HCT116 (cell line): ENCODE measurements at regions not wholly inside any gene's neighbourhood (a gene's known extent, or its start where the extent isn't known, plus 50 kb on each side); places are given as distances from the start of the nearest gene placed in this dataset.

Experiments
- ATAC-seq: fragments of 200-7000 bp; cut with Tn5 transposase; 2 replicates; pipeline ENCODE4 v1.9.1; 2020; ENCODE audit warnings: mild to moderate bottlenecking, moderate library complexity
- BruUV-seq: library from RNA; stranded (reverse); fragments of 400-500 nt; replicated peaks from 2 replicates; lab custom pipeline; 2021; lab: Mats Ljungman, UMichigan
- CTCF ChIA-PET: fragments of 300-600 bp; sonication (Branson Sonifier 250); formaldehyde crosslinking; loops from one replicate; lab custom pipeline; 2021; ENCODE audit warnings: antibody characterized with exemption; lab: Charles Lee
- POLR2A ChIA-PET: fragments of 300-600, 350-600 bp; sonication (Branson Sonifier 250); formaldehyde crosslinking; loops from one replicate; lab custom pipeline; 2021; ENCODE audit warnings: antibody characterized with exemption; lab: Charles Lee
- RAD21 ChIA-PET, 2 experiments: fragments of 300-600 bp; sonication (Branson Sonifier 250); formaldehyde crosslinking; loops; one replicate each; lab custom pipeline; 2023; ENCODE audit warnings: low total read pairs in 2 of 2; ENCODE audit not compliant: uncharacterized antibody in 2 of 2, unreplicated experiment in 2 of 2, low non-redundant PET in 1 of 2; lab: Charles Lee
- DNase-seq: peaks from one replicate; pipeline ENCODE4 v3.0.0-alpha.2; 2010; ENCODE audit warnings: low read depth, low spot score
- H2AFZ ChIP-seq: fragments of 200-600 bp; shearing (Covaris generic), sonication (generic); 2 replicates; pipeline ENCODE4 v1.6.1; 2017; ENCODE audit warnings: low read depth, mixed run types, mixed read lengths, antibody characterized with exemption, low read length; ENCODE audit not compliant: poor library complexity, severe bottlenecking
- H3K27ac ChIP-seq: 2 replicates; pipeline ENCODE4 v1.5.1; 2012; ENCODE audit warnings: low read depth, low read length
- H3K27me3 ChIP-seq: fragments of 200-600 bp; sonication (generic); 2 replicates; pipeline ENCODE4 v1.6.1; 2016; ENCODE audit warnings: mixed run types, low read length, mixed read lengths; ENCODE audit not compliant: insufficient read depth
- H3K36me3 ChIP-seq, 2 experiments: fragments of 200-500 bp in 1 of 2; fragments of 200-600 bp in 1 of 2; sonication (Bioruptor generic) in 1 of 2; sonication (generic) in 1 of 2; 2 replicates each; pipeline versions ENCODE4 v1.5.1 to v1.6.1; 2014 to 2016; ENCODE audit warnings: low read length in 2 of 2, inconsistent platforms in 1 of 2, mixed read lengths in 1 of 2, mixed run types in 1 of 2; ENCODE audit not compliant: insufficient read depth in 2 of 2, control insufficient read depth in 1 of 2
- H3K4me1 ChIP-seq, 2 experiments: fragments of 200-600 bp in 1 of 2; sonication (generic) in 1 of 2; 2 replicates each; pipeline versions ENCODE4 v1.5.1 to v1.6.1; 2012 to 2017; ENCODE audit warnings: low read length in 2 of 2, inconsistent platforms in 1 of 2, mild to moderate bottlenecking in 1 of 2, mixed read lengths in 1 of 2, mixed run types in 1 of 2, moderate library complexity in 1 of 2; ENCODE audit not compliant: insufficient read depth in 2 of 2, control insufficient read depth in 1 of 2
- H3K4me2 ChIP-seq: fragments of 200-600 bp; sonication (generic); 2 replicates; pipeline ENCODE4 v1.6.1; 2017; ENCODE audit warnings: mixed run types, low read length, mixed read lengths
- H3K4me3 ChIP-seq, 2 experiments: fragments of 200-600 bp in 1 of 2; sonication (generic) in 1 of 2; replicated peaks in 1 of 2; 2 replicates each; pipeline ENCODE4 v1.5.1; 2011 to 2016; ENCODE audit warnings: low read length in 2 of 2, control low read depth in 1 of 2, low read depth in 1 of 2, mild to moderate bottlenecking in 1 of 2, mixed read lengths in 1 of 2, mixed run types in 1 of 2
- H3K79me2 ChIP-seq: fragments of 200-600 bp; sonication (generic); 2 replicates; pipeline ENCODE4 v1.6.1; 2017; ENCODE audit warnings: mild to moderate bottlenecking, mixed run types, low read length, moderate library complexity, mixed read lengths; ENCODE audit not compliant: insufficient read depth
- H3K9ac ChIP-seq: fragments of 200-600 bp; sonication (generic); 2 replicates; pipeline ENCODE4 v1.6.1; 2016; ENCODE audit warnings: low read length, mixed read lengths
- H3K9me2 ChIP-seq: fragments of 200-600 bp; sonication (generic), shearing (Covaris generic); 2 replicates; pipeline ENCODE4 v1.6.1; 2017; ENCODE audit warnings: mixed run types, mild to moderate bottlenecking, moderate library complexity; ENCODE audit not compliant: insufficient read depth
- H3K9me3 ChIP-seq, 2 experiments: fragments of 200-500 bp in 1 of 2; fragments of 200-600 bp in 1 of 2; sonication (Bioruptor generic) in 1 of 2; sonication (generic) in 1 of 2; 2 replicates each; pipeline ENCODE4 v1.6.1; 2014 to 2017; ENCODE audit warnings: low read length in 2 of 2, mixed read lengths in 2 of 2, inconsistent platforms in 1 of 2, low read depth in 1 of 2, mild to moderate bottlenecking in 1 of 2, mixed run types in 1 of 2, moderate library complexity in 1 of 2; ENCODE audit not compliant: control insufficient read depth in 1 of 2, insufficient read depth in 1 of 2
- H4K20me1 ChIP-seq: fragments of 200-600 bp; sonication (generic), shearing (Covaris generic); 2 replicates; pipeline ENCODE4 v1.6.1; 2017; ENCODE audit warnings: mixed run types, mild to moderate bottlenecking, moderate library complexity; ENCODE audit not compliant: insufficient read depth
- CEBPB ChIP-seq: IDR thresholded peaks from 2 replicates; pipeline ENCODE4 v1.6.1; 2012; ENCODE audit warnings: low read depth
- CTCF ChIP-seq, 3 experiments: fragments of 200-600 bp in 1 of 3; sonication (generic) in 1 of 3; IDR thresholded peaks in 2 of 3; conservative IDR thresholded peaks in 1 of 3; 2 replicates each; pipeline ENCODE4 v1.5.1; 2012 to 2017; ENCODE audit warnings: low read depth in 2 of 3, low read length in 2 of 3, antibody characterized with exemption in 1 of 3, borderline replicate concordance in 1 of 3, control low read depth in 1 of 3, mild to moderate bottlenecking in 1 of 3, mixed read lengths in 1 of 3, mixed run types in 1 of 3, moderate library complexity in 1 of 3; ENCODE audit not compliant: insufficient read depth in 1 of 3
- ELF1 ChIP-seq: IDR thresholded peaks from 2 replicates; pipeline ENCODE4 v1.6.1; 2012; ENCODE audit warnings: low read depth, borderline replicate concordance
- EZH2 ChIP-seq: fragments of 200-600 bp; sonication (generic); IDR thresholded peaks from 2 replicates; pipeline ENCODE4 v1.6.1; 2017; ENCODE audit warnings: antibody characterized with exemption, mixed run types
- FOSL1 ChIP-seq: IDR thresholded peaks from 2 replicates; pipeline ENCODE4 v1.6.1; 2012; ENCODE audit warnings: low read depth
- POLR2A ChIP-seq: IDR thresholded peaks from 2 replicates; pipeline ENCODE4 v1.7.0; 2011; ENCODE audit warnings: borderline replicate concordance; ENCODE audit not compliant: insufficient read depth, insufficient read length; ENCODE audit errors: extremely low read depth
- POLR2AphosphoS5 ChIP-seq: IDR thresholded peaks from 2 replicates; pipeline ENCODE4 v1.6.1; 2011; ENCODE audit warnings: mild to moderate bottlenecking, low read depth, low read length, moderate library complexity
- REST ChIP-seq: IDR thresholded peaks from 2 replicates; pipeline ENCODE4 v1.6.1; 2012; ENCODE audit warnings: low read depth
- SIN3A ChIP-seq: IDR thresholded peaks from 2 replicates; pipeline ENCODE4 v1.6.1; 2012; ENCODE audit warnings: low read depth
- intact Hi-C: fragments of 100-400 bp; cut with micrococcal nuclease; formaldehyde crosslinking; loops from 2 replicates; pipeline ENCODE4 v1.10.0; 2022

- H3K36me3 ChIP-seq: no peaks in the 10 kb centered on the region
- no peaks in the 10 kb centered on the region for H4K20me1 ChIP-seq
- H3K27me3 ChIP-seq: no peaks in the 10 kb centered on the region
- no peaks in the 10 kb centered on the region for H3K4me1 ChIP-seq
- no peak overlapping the region for H3K4me2 ChIP-seq
- ChIA-PET RAD21 (no interaction called here), CTCF (no interaction called here), POLR2A (no interaction called here)
- no peak overlapping the region for H3K9ac ChIP-seq
- H3K79me2 ChIP-seq: no peaks in the 10 kb centered on the region; the same call in 1 of the 2 replicates
- DNase-seq: no peak
- H3K4me3 ChIP-seq: no peak overlapping the region
- ATAC-seq: no peak
- H3K27ac ChIP-seq: no peak overlapping the region
- no peaks in the 10 kb centered on the region for H3K9me3 ChIP-seq
- no TSS peak for BruUV-seq
- intact Hi-C loops: no loop called here
- TF ChIP-seq POLR2A: no peak
- TF ChIP-seq EZH2: no peak
- no peak for TF ChIP-seq CTCF (IDR thresholded peaks at IDR 0.05 in 2 of 3, conservative IDR thresholded peaks at IDR 0.05 in 1 of 3; ENCODE audit: borderline replicate concordance in 1 of 3, insufficient read depth in 1 of 3, low read depth in 2 of 3, low read length in 2 of 3)
- TF ChIP-seq FOSL1: no peak
- no peak for TF ChIP-seq POLR2AphosphoS5
- no peak for TF ChIP-seq CEBPB
- TF ChIP-seq REST: no peak
- TF ChIP-seq ELF1: no peak
- TF ChIP-seq SIN3A: no peak
- H3K9me2 ChIP-seq: no peaks in the 10 kb centered on the region
- H2AFZ ChIP-seq: no peak overlapping the region
Observed at GRCh38 chr15:97858296-97858695, 102.2 kb upstream of the ARRDC4 start.
